GM12891 (cell line): ENCODE measurements at regions not wholly inside any gene's neighbourhood (a gene's known extent, or its start where the extent isn't known, plus 50 kb on each side); places are given as distances from the start of the nearest gene placed in this dataset.

ENCODE experiments used
- DNase-seq: peaks from one replicate; pipeline ENCODE4 v3.0.0; 2011; ENCODE audit warnings: low spot score; ENCODE audit not compliant: insufficient read length
- FAIRE-seq: peaks from 2 replicates; lab custom pipeline; 2011; peaks lifted over from hg19 to GRCh38; lab: Jason Lieb, UNC
- PAX5 ChIP-seq: IDR thresholded peaks from 2 replicates; pipeline ENCODE4 v1.6.1; 2011; ENCODE audit warnings: low read length, moderate library complexity, mild to moderate bottlenecking; ENCODE audit not compliant: insufficient read depth, severe bottlenecking
- POLR2A ChIP-seq: IDR thresholded peaks from 2 replicates; pipeline ENCODE4 v1.6.1; 2011; ENCODE audit warnings: low read depth, low read length, control low read depth
- POLR2AphosphoS5 ChIP-seq: IDR thresholded peaks from 2 replicates; pipeline ENCODE4 v1.6.1; 2011; ENCODE audit warnings: low read depth, low read length, control low read depth
- POU2F2 ChIP-seq: IDR thresholded peaks from 2 replicates; pipeline ENCODE4 v1.6.1; 2011; ENCODE audit warnings: low read depth, mild to moderate bottlenecking, control low read depth, low read length, moderate library complexity
- SPI1 ChIP-seq: IDR thresholded peaks from 2 replicates; pipeline ENCODE4 v1.6.1; 2011; ENCODE audit warnings: low read depth, low read length, control low read depth
- TAF1 ChIP-seq: IDR thresholded peaks from 2 replicates; pipeline ENCODE4 v1.6.1; 2011; ENCODE audit warnings: low read depth, low read length, control low read depth

GRCh38 chr3:187949093-187949820 is 204.0 kb upstream of the BCL6 start:
- DNase-seq (no peak), FAIRE-seq (no peak)
- TF ChIP-seq TAF1 (no peak), POLR2AphosphoS5 (no peak), POLR2A (no peak), SPI1 (no peak), POU2F2 (no peak), PAX5 (no peak)

- TF ChIP-seq POLR2AphosphoS5 (no peak), POLR2A (no peak), POU2F2 (no peak), SPI1 (no peak), PAX5 (no peak), TAF1 (no peak)
- DNase-seq (no peak), FAIRE-seq (no peak)
These were observed 203.3 kb upstream of the LPP start for GRCh38 chr3:187950671-187951070.

GRCh38 chr3:187951452-187952190 is 202.3 kb upstream of the LPP start:
- DNase-seq (no peak), FAIRE-seq (no peak)
- TF ChIP-seq POLR2AphosphoS5 = no peak
- no peak for TF ChIP-seq PAX5

GRCh38 chr3:187952849-187953248 is 201.1 kb upstream of the LPP start:
- TF ChIP-seq SPI1 (no peak), POU2F2 (no peak), POLR2AphosphoS5 (no peak), TAF1 (no peak), POLR2A (no peak), PAX5 (no peak)
- FAIRE-seq = no peak
- no peak for DNase-seq

GRCh38 chr3:187954516-187954872 is 199.5 kb upstream of the LPP start:
- no peak for DNase-seq
- TF ChIP-seq POLR2AphosphoS5 = no peak

GRCh38 chr3:187954873-187955586 is 198.9 kb upstream of the LPP start:
- DNase-seq = no peak
- TF ChIP-seq POLR2AphosphoS5 = no peak
- no peak for TF ChIP-seq POLR2A
- no peak for TF ChIP-seq SPI1
- TF ChIP-seq PAX5 = no peak
- TF ChIP-seq POU2F2 = no peak
- TF ChIP-seq TAF1 = no peak
- FAIRE-seq = no peak

More at GRCh38 chr3:187954516-187954872, 199.5 kb upstream of the LPP start:
- FAIRE-seq = no peak

- TF ChIP-seq POLR2A (no peak), POU2F2 (no peak), SPI1 (no peak), PAX5 (no peak)
- DNase-seq = no peak
- no peak for FAIRE-seq
These were observed 198.4 kb upstream of the LPP start for GRCh38 chr3:187955587-187955952.

GRCh38 chr3:187957165-187957581 is 196.8 kb upstream of the LPP start:
- no peak for TF ChIP-seq POLR2A
- no peak for TF ChIP-seq POLR2AphosphoS5
- TF ChIP-seq POU2F2 = no peak
- TF ChIP-seq SPI1 = no peak
- no peak for TF ChIP-seq PAX5
- no peak for TF ChIP-seq TAF1
- FAIRE-seq (no peak), DNase-seq (no peak)

- TF ChIP-seq TAF1 (no peak), PAX5 (no peak)
- no peak for FAIRE-seq
- DNase-seq = no peak
These were observed 196.4 kb upstream of the LPP start for GRCh38 chr3:187957582-187957981.

GRCh38 chr3:187958432-187959003 is 195.4 kb upstream of the LPP start:
- FAIRE-seq = peak; percentile 5

More at GRCh38 chr3:187958432-187959003, 195.4 kb upstream of the LPP start:
- no peak for DNase-seq
- TF ChIP-seq PAX5 (no peak), SPI1 (peak; percentile 63)
